CD14-positive monocyte (primary cell): ENCODE measurements at regions not wholly inside any gene's neighbourhood (a gene's known extent, or its start where the extent isn't known, plus 50 kb on each side); places are given as distances from the start of the nearest gene placed in this dataset.

Source experiments
- DNase-seq, 3 donors: peaks; one replicate each; pipeline ENCODE4 v3.0.0-alpha.2; 2011 to 2022
- H2AFZ ChIP-seq: 2 replicates; pipeline ENCODE4 v1.6.0; 2012; ENCODE audit warnings: mild to moderate bottlenecking, low read depth, low read length, inconsistent platforms; ENCODE audit not compliant: insufficient read depth, poor library complexity, severe bottlenecking
- H3K27ac ChIP-seq, 2 donors: 1 replicate in 1 of 2; 2 replicates in 1 of 2; pipeline ENCODE4 v1.5.1; 2012 to 2013; ENCODE audit warnings: low read length in 2 of 2, control low read depth in 1 of 2, inconsistent platforms in 1 of 2, low read depth in 1 of 2, mild to moderate bottlenecking in 1 of 2
- H3K27me3 ChIP-seq, 2 donors: one replicate each; pipeline versions ENCODE4 v1.6.0 to v1.6.1; 2011 to 2013; ENCODE audit warnings: low read length in 2 of 2; ENCODE audit not compliant: control insufficient read depth in 2 of 2, insufficient read depth in 2 of 2
- H3K36me3 ChIP-seq, 2 donors: replicated peaks in 1 of 2; 1 replicate in 1 of 2; 2 replicates in 1 of 2; pipeline versions ENCODE4 v1.5.1 to v1.6.1; 2012 to 2013; ENCODE audit warnings: low read length in 2 of 2, control low read depth in 1 of 2, inconsistent platforms in 1 of 2, mild to moderate bottlenecking in 1 of 2; ENCODE audit not compliant: insufficient read depth in 2 of 2, control insufficient read depth in 1 of 2
- H3K4me1 ChIP-seq, 2 donors: 1 replicate in 1 of 2; 2 replicates in 1 of 2; pipeline versions ENCODE4 v1.5.1 to v1.6.1; 2012 to 2013; ENCODE audit warnings: low read length in 2 of 2, control low read depth in 1 of 2, inconsistent platforms in 1 of 2, mild to moderate bottlenecking in 1 of 2, moderate library complexity in 1 of 2; ENCODE audit not compliant: insufficient read depth in 2 of 2, control insufficient read depth in 1 of 2
- H3K4me2 ChIP-seq: replicated peaks from 2 replicates; pipeline ENCODE3; 2012; ENCODE audit warnings: low read length, moderate library complexity, mild to moderate bottlenecking; ENCODE audit not compliant: poor library complexity, severe bottlenecking; ENCODE audit errors: extremely low read depth
- H3K4me3 ChIP-seq, 3 experiments: fragments of 200-600 bp in 1 of 3; sonication (generic) in 1 of 3; replicated peaks in 1 of 3; 1 replicate in 2 of 3; 2 replicates in 1 of 3; pipeline ENCODE4 v1.5.1; 2011 to 2013; ENCODE audit warnings: low read length in 3 of 3, mild to moderate bottlenecking in 3 of 3, control low read depth in 2 of 3, low read depth in 2 of 3, inconsistent platforms in 1 of 3, moderate library complexity in 1 of 3
- H3K79me2 ChIP-seq: 2 replicates; pipeline ENCODE4 v1.6.0; 2012; ENCODE audit warnings: mild to moderate bottlenecking, control low read depth, inconsistent platforms, low read length, moderate library complexity; ENCODE audit not compliant: insufficient read depth
- H3K9ac ChIP-seq: 2 replicates; pipeline ENCODE4 v1.6.0; 2017; ENCODE audit warnings: low read length, mild to moderate bottlenecking; ENCODE audit not compliant: insufficient read depth, poor library complexity, severe bottlenecking
- H3K9me3 ChIP-seq, 2 donors: replicated peaks in 1 of 2; 1 replicate in 1 of 2; 2 replicates in 1 of 2; pipeline versions ENCODE4 v1.5.1 to v1.6.1; 2012 to 2013; ENCODE audit warnings: low read length in 2 of 2, control low read depth in 1 of 2; ENCODE audit not compliant: control insufficient read depth in 1 of 2, insufficient read depth in 1 of 2
- H4K20me1 ChIP-seq: 2 replicates; pipeline ENCODE4 v1.6.0; 2012; ENCODE audit warnings: mild to moderate bottlenecking, low read length, control low read depth, moderate library complexity; ENCODE audit not compliant: insufficient read depth
- H3K27ac Mint-ChIP-seq, 7 donors: one replicate each; pipeline ENCODE4 v1.8.0; 2020; ENCODE audit warnings: mild to moderate bottlenecking in 7 of 7, mixed read lengths in 7 of 7, moderate library complexity in 6 of 7, inconsistent platforms in 2 of 7
- H3K27me3 Mint-ChIP-seq, 3 donors: one replicate each; pipeline ENCODE4 v1.8.0; 2021 to 2022; ENCODE audit warnings: low read depth in 3 of 3, mild to moderate bottlenecking in 3 of 3, mixed read lengths in 3 of 3, moderate library complexity in 3 of 3, inconsistent platforms in 1 of 3
- H3K36me3 Mint-ChIP-seq, 2 donors: one replicate each; pipeline ENCODE4 v1.8.0; 2020; ENCODE audit warnings: mixed read lengths in 2 of 2, inconsistent platforms in 1 of 2, mild to moderate bottlenecking in 1 of 2
- H3K4me1 Mint-ChIP-seq: one replicate; pipeline ENCODE4 v1.8.0; 2020; ENCODE audit warnings: mild to moderate bottlenecking, mixed read lengths
- H3K4me3 Mint-ChIP-seq, 2 donors: one replicate each; pipeline ENCODE4 v1.8.0; 2020; ENCODE audit warnings: mild to moderate bottlenecking in 2 of 2, mixed read lengths in 2 of 2, moderate library complexity in 1 of 2
- H3K9me3 Mint-ChIP-seq, 7 donors: one replicate each; pipeline ENCODE4 v1.8.0; 2020 to 2022; ENCODE audit warnings: mixed read lengths in 7 of 7, mild to moderate bottlenecking in 6 of 7, moderate library complexity in 6 of 7, inconsistent platforms in 2 of 7
- WGBS: methylation state at CpG from one replicate; pipeline ENCODE4 v1.1.5; 2013; ENCODE audit warnings: missing lambda C conversion rate; ENCODE audit not compliant: insufficient coverage; 5-methylcytosine and 5-hydroxymethylcytosine counted together
- intact Hi-C, 2 donors: fragments of 100-400 bp; cut with micrococcal nuclease; formaldehyde crosslinking; loops; one replicate each; pipeline versions ENCODE4 v1.15.0 to v1.15.1; 2023
- TF ChIP-seq, protein P1 (sequence below): fragments of 200-600 bp; IDR thresholded peaks from one replicate; pipeline ENCODE4 v1.8.0; 2022; ENCODE audit warnings: antibody characterized with exemption, mild to moderate bottlenecking

DNA sequence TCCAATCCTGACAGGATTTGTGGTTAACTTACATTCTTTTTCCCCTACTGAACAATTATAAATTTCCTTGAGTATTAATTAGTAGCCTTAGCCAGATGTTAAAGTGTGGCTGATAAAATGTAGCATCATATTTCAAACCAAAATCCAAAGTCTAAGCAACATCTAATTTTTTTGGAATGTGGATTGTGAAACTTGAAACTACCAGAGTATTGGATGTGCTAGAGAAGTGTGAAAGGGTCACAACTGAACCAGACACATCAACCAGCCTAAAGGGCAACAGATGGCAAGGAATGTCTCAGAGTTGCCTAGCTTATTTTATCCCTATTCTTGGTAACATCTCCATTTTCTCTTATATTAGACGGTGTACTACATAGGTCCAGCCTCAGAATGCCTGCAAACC lies 153.1 kb upstream of the DCN start:
- no peaks in the 10 kb centered on the region for H3K4me1 ChIP-seq
- no peak overlapping the region for H3K4me3 ChIP-seq
- no peak overlapping the region for H3K27ac ChIP-seq
- DNase-seq, result no peak
- no peaks in the 10 kb centered on the region for H3K9me3 ChIP-seq
- intact Hi-C loops, result no loop called here
- TF ChIP-seq, protein P1, sequence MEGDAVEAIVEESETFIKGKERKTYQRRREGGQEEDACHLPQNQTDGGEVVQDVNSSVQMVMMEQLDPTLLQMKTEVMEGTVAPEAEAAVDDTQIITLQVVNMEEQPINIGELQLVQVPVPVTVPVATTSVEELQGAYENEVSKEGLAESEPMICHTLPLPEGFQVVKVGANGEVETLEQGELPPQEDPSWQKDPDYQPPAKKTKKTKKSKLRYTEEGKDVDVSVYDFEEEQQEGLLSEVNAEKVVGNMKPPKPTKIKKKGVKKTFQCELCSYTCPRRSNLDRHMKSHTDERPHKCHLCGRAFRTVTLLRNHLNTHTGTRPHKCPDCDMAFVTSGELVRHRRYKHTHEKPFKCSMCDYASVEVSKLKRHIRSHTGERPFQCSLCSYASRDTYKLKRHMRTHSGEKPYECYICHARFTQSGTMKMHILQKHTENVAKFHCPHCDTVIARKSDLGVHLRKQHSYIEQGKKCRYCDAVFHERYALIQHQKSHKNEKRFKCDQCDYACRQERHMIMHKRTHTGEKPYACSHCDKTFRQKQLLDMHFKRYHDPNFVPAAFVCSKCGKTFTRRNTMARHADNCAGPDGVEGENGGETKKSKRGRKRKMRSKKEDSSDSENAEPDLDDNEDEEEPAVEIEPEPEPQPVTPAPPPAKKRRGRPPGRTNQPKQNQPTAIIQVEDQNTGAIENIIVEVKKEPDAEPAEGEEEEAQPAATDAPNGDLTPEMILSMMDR, result no peak
- no peaks in the 10 kb centered on the region for H4K20me1 ChIP-seq
- H3K4me3 Mint-ChIP-seq, result no peak overlapping the region
- no peaks in the 10 kb centered on the region for H3K36me3 Mint-ChIP-seq
- H3K9me3 Mint-ChIP-seq, result no peaks in the 10 kb centered on the region
- no peaks in the 10 kb centered on the region for H3K4me1 Mint-ChIP-seq
- no peak overlapping the region for H2AFZ ChIP-seq
- H3K27ac Mint-ChIP-seq, result no peak overlapping the region
- no peaks in the 10 kb centered on the region for H3K79me2 ChIP-seq
- peaks cover 0 to 5% (median 0%) of the 10 kb centered on the region in 3 donors for H3K27me3 Mint-ChIP-seq
- WGBS, result no CpG with 5 or more reads among the region's 1 CpG
- no peak overlapping the region for H3K9ac ChIP-seq
- no peaks in the 10 kb centered on the region for H3K36me3 ChIP-seq
- no peaks in the 10 kb centered on the region for H3K27me3 ChIP-seq
- H3K4me2 ChIP-seq, result no peak overlapping the region

DNA sequence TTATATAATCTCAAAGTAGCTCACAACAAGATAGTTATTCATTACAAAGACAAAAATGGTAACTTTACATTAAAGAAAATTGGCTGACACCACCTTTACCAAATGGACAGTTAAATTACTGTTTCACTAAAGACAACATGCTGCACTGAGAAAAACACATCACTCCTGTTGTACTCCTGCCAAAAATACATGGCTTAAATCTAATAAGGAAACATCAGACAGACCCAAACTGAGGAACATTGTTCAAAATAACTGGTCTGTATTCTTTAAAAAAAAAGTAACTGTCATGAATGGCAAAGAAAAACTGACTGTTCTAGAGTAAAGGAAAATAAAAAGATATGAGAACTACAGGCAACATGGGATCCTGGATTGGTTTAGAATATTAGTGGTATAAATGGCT lies 151.3 kb upstream of the DCN start:
- H3K27me3 Mint-ChIP-seq, result peaks cover 0 to 3% (median 0%) of the 10 kb centered on the region in 3 donors
- H3K9me3 ChIP-seq, result no peaks in the 10 kb centered on the region
- H3K27me3 ChIP-seq, result no peaks in the 10 kb centered on the region
- no peaks in the 10 kb centered on the region for H3K4me1 Mint-ChIP-seq
- H4K20me1 ChIP-seq, result no peaks in the 10 kb centered on the region
- H3K9me3 Mint-ChIP-seq, result no peaks in the 10 kb centered on the region
- intact Hi-C loops, result no loop called here
- no peak overlapping the region for H2AFZ ChIP-seq
- H3K27ac Mint-ChIP-seq, result no peak overlapping the region
- no peak overlapping the region for H3K27ac ChIP-seq
- TF ChIP-seq, protein P1, result no peak
- no peak for DNase-seq
- no peaks in the 10 kb centered on the region for H3K4me1 ChIP-seq
- H3K36me3 Mint-ChIP-seq, result no peaks in the 10 kb centered on the region
- H3K4me2 ChIP-seq, result no peak overlapping the region
- H3K9ac ChIP-seq, result no peak overlapping the region
- no peak overlapping the region for H3K4me3 Mint-ChIP-seq
- H3K4me3 ChIP-seq, result no peak overlapping the region
- no peaks in the 10 kb centered on the region for H3K79me2 ChIP-seq
- no peaks in the 10 kb centered on the region for H3K36me3 ChIP-seq
